ENCODE measurements at regions not wholly inside any gene's neighbourhood (a gene's known extent, or its start where the extent isn't known, plus 50 kb on each side); places are given as distances from the start of the nearest gene placed in this dataset.

DNA sequence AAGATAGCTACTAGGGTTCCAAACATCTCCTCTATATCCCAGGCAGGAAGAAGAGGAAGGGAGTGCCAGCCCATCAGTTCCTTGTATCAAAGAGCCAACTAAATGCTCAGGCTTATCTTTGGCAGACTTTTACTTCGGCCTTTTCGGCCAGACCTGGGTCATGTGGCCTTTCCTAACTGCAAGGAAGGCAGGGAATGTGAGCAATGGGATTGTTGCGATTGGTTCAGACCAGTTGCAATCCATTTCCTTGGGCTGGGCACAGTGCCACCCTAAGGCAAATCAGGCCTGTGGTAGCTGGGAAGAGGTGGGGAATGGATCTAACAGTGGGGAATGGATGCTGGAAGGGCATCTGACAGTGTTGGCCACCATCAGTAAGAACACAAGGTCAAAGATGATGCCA is 109.9 kb downstream of the RPS24 start:
- H3K4me3 ChIP-seq (ENCODE audit: low read depth, low read length) = no peak overlapping the region
- no peak for DNase-seq (ENCODE audit: low read depth)
- TF ChIP-seq, protein P1, sequence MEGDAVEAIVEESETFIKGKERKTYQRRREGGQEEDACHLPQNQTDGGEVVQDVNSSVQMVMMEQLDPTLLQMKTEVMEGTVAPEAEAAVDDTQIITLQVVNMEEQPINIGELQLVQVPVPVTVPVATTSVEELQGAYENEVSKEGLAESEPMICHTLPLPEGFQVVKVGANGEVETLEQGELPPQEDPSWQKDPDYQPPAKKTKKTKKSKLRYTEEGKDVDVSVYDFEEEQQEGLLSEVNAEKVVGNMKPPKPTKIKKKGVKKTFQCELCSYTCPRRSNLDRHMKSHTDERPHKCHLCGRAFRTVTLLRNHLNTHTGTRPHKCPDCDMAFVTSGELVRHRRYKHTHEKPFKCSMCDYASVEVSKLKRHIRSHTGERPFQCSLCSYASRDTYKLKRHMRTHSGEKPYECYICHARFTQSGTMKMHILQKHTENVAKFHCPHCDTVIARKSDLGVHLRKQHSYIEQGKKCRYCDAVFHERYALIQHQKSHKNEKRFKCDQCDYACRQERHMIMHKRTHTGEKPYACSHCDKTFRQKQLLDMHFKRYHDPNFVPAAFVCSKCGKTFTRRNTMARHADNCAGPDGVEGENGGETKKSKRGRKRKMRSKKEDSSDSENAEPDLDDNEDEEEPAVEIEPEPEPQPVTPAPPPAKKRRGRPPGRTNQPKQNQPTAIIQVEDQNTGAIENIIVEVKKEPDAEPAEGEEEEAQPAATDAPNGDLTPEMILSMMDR (conservative IDR thresholded peaks at IDR 0.05; ENCODE audit: low read depth, low read length) = no peak

DNA sequence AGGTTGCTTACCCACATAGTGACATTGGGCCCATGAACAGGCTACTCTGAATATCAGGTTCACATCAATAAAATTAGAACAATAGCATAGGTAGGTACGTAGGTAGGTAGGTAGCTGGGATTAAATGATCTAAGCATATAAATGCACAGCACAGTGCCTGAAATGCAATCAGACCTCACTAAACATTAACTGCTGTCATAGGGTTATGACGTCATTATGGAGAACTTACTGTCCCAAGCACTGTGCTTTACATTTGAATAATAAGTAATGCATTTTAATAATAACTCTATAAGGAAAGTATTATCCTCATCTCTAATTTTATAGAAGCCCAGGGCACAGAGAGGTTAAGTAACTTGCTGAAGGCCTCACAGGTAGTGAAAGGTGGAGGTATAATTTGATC is 112.5 kb downstream of the RPS24 start:
- H3K4me3 ChIP-seq (ENCODE audit: low read depth, low read length) = no peak overlapping the region
- TF ChIP-seq, protein P1 (conservative IDR thresholded peaks at IDR 0.05; ENCODE audit: low read depth, low read length) = no peak

DNA sequence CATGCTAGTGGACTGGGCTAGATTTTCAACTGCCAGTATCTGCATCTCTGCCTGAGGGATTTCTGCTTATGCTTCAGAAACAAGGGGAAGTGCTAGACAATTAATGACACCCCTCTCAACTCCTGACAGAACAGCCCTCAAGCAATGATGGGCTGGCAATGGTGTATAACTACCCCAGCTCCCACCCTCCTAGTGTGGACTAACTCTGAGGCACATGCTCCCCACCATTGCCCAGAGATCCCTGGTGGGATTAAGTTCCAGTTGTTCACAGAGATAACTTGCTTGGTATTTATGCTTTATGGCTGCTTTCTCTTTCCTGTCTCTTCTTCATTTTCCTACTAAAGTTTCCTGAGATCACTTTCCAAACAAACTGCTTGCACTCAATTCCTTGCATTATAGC is 113.5 kb downstream of the RPS24 start:
- TF ChIP-seq, protein P1 (conservative IDR thresholded peaks at IDR 0.05; ENCODE audit: low read depth, low read length) = no peak
- no peak for DNase-seq (ENCODE audit: low read depth)
- no peak overlapping the region for H3K4me3 ChIP-seq (ENCODE audit: low read depth, low read length)

More for the DNA sequence above, 112.5 kb downstream of the RPS24 start:
- DNase-seq (ENCODE audit: low read depth) = no peak

DNA sequence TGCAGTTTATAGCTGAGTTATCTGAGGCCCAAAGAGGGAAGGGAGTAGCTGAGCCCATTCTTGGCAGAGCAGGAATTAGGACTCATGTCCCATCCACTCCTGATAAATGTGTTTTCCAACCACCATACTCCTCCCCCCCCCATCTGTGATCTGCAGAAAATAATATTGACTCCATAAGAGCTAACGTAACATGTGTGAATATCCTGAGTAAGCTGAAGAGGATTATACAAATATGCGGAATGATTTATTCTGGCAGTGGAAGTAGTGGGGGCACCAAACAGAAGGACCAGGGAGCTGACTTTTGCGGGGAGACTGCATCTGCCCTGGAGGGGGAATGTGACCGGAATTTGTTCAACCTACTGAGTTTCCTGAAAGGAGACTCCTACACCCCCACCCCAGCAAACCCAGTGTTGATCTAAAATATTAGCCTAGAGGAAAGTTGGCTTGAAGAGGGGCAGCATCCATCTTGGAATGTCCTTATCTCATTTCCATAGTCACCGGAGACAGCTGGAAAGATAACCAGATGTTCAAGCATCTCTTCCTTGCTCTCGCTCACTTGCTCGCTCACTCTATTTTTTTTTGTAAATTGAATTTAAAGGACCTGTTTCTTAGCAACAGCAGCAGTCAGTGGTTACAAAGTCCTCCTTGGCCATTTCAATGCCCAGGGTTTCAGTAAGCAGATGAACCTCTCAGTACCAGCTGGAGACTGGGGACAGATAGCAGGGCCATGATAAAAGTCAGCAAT is 114.7 kb downstream of the RPS24 start:
- no peak for DNase-seq (ENCODE audit: low read depth)
- TF ChIP-seq, protein P1 (conservative IDR thresholded peaks at IDR 0.05; ENCODE audit: low read depth, low read length) = no peak
- H3K4me3 ChIP-seq (ENCODE audit: low read depth, low read length) = no peak overlapping the region

DNA sequence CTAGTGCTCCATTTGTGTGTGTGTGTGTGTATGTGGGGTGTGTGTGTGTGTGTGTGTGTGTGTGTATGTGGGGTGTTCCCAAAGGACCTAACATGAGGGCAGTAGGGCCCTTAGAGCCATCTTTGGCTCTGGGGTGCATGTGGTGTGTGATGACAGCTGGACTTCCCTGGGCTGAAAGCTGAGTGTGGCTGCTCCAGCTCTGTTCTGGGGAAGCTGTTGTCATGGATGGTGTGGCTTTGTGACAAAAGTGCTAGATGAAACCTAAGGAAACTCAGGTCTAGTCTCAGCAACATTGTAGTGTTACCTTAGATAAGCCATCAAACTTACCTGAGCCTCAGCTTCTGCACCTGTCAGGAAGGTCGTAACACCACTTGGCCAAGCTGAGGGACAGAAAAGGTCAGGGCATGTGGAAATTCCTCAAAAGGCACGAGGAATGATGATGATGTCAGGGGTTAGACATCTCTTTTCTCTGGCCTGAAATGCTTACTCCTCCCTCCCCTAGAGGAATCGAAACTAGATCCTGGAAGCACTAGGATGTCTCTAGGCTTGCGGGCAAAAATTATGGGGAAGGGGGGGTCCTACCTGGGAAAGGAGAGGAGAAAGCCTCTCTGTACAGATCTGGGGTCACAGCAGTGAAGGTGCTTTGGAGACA is 115.4 kb downstream of the RPS24 start:
- DNase-seq (ENCODE audit: low read depth) = peak; percentile 27
- H3K4me3 ChIP-seq (ENCODE audit: low read depth, low read length) = no peak overlapping the region
- TF ChIP-seq, protein P1 (conservative IDR thresholded peaks at IDR 0.05; ENCODE audit: low read depth, low read length) = no peak

DNA sequence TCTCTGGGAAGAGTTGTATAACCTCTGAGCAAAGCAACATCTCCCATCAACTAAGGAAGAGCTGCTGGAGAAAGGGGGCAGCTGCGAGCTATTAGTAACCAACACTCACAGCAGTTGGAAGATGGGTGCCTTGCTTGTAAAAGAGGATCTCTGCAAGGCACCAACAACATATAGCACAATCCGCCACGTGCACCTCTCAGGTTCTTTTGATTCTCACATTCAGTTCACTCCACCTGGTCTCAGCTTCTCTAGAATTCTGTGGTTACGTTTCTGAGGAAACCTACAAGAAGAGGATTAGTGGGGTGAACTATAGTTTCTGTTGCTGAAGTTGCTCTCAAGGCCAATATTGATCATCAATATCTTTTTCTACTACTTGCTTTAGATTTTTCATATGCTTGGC is 117.1 kb downstream of the RPS24 start:
- TF ChIP-seq, protein P1 (conservative IDR thresholded peaks at IDR 0.05; ENCODE audit: low read depth, low read length) = no peak
- no peak for DNase-seq (ENCODE audit: low read depth)

More for the DNA sequence above, 117.1 kb downstream of the RPS24 start:
- no peak overlapping the region for H3K4me3 ChIP-seq (ENCODE audit: low read depth, low read length)

Data from epithelial cell of proximal tubule (primary cell).